ENCODE measurements at regions not wholly inside any gene's neighbourhood (a gene's known extent, or its start where the extent isn't known, plus 50 kb on each side); places are given as distances from the start of the nearest gene placed in this dataset.

DNA sequence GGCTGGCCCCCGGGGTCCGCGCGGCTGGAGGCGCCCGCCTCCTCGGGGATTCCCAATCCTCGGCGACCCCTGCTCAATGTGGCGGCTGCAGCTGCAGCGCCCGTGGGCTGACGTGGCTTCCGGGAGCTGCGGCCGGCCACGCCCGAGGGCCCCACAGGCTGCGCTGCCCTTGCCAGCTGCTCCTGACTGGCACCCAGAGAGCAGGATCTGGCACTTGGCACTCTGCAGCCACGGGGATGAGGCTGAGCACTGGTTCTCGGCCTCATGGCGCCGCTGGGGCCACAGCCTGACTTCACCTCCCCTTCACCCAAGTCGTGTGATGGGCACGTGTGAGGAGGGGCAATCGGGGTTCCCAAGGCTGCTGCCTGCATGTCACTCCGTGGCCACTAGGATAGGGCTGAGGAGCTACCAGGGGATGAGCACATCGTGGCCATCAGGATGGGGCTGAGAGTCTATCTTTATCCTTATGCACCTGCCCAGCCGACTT lies 267.8 kb upstream of the FRG2C start:
- TF ChIP-seq, protein P1, sequence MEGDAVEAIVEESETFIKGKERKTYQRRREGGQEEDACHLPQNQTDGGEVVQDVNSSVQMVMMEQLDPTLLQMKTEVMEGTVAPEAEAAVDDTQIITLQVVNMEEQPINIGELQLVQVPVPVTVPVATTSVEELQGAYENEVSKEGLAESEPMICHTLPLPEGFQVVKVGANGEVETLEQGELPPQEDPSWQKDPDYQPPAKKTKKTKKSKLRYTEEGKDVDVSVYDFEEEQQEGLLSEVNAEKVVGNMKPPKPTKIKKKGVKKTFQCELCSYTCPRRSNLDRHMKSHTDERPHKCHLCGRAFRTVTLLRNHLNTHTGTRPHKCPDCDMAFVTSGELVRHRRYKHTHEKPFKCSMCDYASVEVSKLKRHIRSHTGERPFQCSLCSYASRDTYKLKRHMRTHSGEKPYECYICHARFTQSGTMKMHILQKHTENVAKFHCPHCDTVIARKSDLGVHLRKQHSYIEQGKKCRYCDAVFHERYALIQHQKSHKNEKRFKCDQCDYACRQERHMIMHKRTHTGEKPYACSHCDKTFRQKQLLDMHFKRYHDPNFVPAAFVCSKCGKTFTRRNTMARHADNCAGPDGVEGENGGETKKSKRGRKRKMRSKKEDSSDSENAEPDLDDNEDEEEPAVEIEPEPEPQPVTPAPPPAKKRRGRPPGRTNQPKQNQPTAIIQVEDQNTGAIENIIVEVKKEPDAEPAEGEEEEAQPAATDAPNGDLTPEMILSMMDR (IDR thresholded peaks at IDR 0.05) = no peak

DNA sequence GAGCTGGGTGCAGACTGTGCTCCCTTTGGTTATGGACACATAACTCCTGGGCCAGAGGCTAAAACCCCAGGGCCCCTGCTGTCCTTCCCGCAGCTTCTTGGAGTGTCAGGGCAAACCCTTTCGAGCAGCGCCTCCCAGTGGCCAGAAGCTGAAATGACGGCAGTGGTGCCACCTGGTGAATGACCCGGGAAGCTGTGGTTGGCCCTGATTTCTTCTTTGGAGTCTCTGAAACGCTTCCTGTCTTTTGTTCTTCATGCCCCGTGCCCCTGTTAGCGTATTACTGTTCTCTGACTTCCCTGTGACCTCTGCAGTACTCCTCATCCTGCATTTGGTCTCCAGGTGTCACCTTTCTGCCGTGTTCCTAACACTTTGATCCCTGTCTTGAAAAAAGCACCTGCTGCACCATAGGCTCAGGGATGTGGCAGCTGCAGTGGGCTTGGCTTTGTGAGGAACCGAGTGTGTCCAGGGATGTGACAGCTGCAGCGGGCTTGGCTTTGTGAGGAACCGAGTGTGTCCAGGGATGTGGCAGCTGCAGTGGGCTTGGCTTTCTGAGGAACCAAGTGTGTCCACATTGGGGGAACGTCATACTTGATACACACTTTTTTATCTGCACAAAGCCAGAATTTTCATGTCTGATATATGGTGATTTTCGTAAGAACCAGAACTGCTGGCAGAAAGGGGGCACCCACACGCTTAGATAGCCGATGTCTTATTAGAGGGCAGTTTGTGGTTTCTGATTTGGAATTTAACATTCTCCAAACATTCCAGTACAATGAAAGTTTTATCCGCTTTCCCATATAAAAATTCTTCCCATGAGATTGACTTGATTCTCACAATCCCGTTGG lies 241.8 kb upstream of the FRG2C start:
- TF ChIP-seq, protein P1 (IDR thresholded peaks at IDR 0.05) = peak; percentile 81

DNA sequence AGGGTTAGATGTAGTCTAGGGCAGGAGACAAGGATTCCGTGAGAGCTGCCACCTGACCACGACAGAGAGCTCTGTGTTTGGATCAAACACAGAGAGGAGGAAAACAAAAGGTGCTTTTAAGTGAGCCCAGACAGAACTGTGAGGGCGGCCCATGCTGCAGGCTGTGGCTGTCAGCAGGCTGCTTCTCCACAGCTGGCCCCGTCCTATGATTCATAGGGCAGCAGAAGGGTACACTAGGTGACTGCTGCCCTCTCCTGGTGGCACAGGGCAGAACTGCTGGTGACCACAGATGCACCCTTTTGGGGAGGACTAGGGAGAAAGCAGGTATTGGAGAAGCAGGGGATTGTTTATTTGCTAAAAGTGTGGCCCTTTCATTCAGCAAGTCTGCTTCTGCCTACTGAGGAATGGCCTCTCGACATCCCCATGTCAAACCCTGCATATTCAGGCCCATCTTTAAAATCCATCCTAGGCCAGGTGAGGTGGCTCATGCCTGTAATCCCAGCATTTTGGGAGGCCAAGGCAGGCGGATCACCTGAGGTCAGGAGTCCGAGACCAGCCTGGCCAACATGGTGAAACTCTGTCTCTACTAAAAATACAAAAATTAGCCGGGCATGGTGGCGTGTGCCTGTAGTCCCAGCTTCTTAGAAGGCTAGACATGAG lies 234.4 kb upstream of the FRG2C start:
- TF ChIP-seq, protein P1 (IDR thresholded peaks at IDR 0.05) = peak; percentile 78

DNA sequence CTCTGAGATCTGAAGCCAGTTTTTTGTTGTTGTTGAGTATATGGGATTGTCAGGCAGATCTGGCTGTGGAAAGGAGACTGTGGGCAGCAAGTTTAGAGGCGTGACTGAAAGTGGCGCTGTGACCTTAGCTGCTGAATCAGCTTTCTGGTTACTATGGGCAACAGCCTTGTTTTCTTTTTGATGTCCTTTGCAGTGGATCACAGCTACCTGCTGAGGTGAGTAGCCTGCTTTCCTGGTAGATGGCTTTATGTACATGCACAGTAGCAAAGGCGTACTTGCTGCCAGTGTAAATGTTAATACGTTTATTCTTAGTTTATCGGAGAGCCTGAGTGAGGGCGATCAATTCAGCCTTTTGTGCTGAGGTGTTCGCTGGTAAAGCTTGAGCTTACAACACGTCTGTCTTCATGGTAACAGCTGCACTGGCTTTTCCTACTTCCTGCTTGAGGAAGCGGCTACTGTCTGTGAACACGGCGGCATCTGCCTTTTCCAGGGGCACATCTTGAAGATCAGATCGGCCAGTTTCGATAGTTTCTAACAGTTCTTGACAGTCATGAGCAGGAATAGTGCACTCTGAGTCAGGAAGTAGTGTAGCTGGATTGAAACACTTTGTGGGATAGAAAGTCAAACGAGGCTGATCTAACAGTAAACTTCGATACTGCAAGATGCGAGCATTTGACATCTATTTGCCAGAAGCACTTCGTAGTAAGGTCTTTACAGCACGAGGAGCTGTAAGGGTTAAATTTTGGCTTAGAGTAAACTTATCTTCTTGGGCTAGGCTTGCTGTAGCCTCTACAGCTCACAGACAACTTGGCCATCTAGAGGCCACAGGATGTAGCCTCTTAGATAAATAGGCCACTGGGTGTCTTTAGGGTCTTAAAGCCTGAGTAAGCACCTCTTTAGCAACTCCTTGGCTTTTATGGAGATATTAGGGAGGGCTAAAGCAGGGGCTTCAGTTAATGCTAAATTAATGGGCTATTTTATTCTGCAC lies 161.1 kb upstream of the FRG2C start:
- TF ChIP-seq, protein P1 (IDR thresholded peaks at IDR 0.05) = peak; percentile 35; the same call in 1 of the 2 replicates

DNA sequence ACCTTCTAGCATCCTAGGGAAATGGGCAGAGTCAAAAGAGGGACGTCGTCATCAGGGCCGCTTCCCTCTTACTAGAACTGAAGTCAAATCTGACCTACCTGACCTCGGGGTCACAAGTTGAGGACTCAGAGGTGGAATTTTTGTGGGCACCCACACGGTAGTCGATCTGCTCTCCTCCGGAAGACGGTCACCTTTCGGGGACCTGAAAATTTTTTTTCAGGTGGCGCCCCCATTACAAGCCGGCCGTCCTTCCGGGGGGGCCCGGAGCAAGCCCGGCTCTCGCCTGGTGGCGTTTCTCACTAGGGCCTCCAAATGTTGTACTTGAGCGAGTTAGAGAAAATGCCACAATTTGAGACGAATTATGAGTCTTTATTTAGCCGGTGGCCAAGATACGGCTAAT lies 157.5 kb upstream of the FRG2C start:
- TF ChIP-seq, protein P1 (IDR thresholded peaks at IDR 0.05) = no peak

DNA sequence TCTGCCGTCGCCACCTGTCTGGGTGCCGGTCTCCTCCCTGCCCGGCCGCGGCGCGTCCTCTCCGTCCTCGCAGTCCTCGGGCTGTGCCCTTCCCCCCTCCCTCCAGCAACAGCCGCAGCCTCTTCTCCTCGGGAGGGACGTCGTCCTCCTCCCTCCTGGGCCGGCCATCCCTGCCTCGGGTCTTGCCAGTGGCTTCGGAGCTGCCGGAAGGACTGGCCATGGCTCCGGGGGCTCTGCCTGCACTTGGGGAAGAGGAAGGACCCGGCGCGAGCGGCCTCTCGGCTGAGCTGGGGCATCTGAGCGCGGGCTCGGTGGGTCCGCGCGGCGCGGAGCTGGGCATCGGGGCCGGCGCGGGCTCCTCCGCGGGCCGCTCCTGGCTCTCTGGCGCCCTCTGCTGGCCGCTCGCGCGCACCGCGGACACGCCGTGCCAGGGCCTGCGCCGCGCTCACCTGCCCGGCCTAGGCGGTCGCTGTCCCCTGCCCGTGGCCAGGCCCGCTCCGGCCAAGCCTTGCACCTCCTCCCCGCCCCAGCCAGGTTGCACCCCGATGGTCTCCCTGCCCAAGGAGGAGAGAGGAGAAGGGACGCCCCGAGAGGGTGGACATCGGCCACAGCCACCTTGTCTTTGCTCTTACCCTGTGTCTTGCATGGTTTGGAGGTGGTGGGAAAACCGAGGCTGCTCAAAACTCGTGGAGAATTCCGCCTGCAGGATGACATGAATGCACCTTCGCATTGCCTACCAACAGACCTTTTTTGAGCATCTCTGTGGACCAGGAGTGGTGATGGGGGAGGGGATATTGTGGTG lies 83.9 kb upstream of the FRG2C start:
- TF ChIP-seq, protein P1 (IDR thresholded peaks at IDR 0.05) = peak; percentile 78
